Skin epidermis (tissue), 12 donors: ENCODE measurements at regions not wholly inside any gene's neighbourhood (a gene's known extent, or its start where the extent isn't known, plus 50 kb on each side); places are given as distances from the start of the nearest gene placed in this dataset.
A peak's percentile ranks its signal among the peaks of the same experiment; 100 is the strongest.

Experiments used
- H3K27ac ChIP-seq, 21 experiments: fragments of 200-600 bp; sonication (generic) in 11 of 21; one replicate each; pipeline ENCODE4 v1.5.0; 2020; ENCODE audit warnings: mild to moderate bottlenecking in 3 of 21, inconsistent platforms in 2 of 21, moderate library complexity in 2 of 21
- H3K4me3 ChIP-seq, 7 experiments: fragments of 200-600 bp; sonication (generic) in 2 of 7; one replicate each; pipeline ENCODE4 v1.5.0; 2020; ENCODE audit warnings: inconsistent platforms in 2 of 7, mild to moderate bottlenecking in 2 of 7, moderate library complexity in 1 of 7

DNA sequence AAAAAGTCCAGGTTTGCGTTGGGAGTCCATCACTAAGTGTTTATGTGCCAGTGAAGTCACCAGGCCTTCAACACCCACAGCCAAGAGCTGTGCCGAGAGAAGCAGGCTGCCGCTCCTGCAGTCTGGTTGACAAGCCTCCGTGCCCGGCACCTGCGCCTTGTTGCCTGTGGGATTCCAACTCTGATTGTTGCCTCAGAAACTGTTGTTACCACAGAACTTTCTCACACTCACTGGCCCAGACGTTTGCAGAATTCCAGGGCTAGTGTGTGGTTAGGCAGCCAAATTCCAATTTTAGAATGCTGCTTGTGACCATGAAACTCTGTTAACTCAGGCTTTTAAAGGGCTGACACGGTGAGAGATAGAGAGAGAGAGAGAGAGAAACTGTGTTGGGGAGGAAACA is 119.5 kb upstream of the LIMCH1 start:
- no peak overlapping the region for H3K4me3 ChIP-seq
- no peak overlapping the region for H3K27ac ChIP-seq

DNA sequence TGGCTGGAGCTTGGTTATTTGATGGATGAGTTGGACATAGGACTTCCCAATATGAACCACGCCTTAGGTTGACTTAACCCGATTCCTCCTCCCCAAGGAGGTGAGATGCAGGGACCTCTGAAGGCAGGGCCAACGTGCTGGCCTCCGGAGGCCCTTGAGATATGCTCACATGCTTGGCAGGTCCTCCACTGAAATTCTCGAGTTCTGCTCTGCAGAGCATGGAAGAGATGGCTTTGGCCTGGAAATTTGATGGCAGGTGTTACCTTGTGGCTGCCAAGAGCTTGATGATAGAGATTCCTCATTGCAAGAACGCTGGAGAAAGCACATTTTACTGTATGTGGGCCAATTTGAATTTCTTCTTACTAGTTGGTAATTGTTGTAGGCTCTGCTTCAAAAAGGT is 117.4 kb upstream of the LIMCH1 start:
- no peak overlapping the region for H3K27ac ChIP-seq
- H3K4me3 ChIP-seq: no peak overlapping the region

GRCh38 chr4:41423117-41423516 is 114.8 kb upstream of the LIMCH1 start:
- Histone ChIP-seq H3K27ac (no peak overlapping the region), H3K4me3 (no peak overlapping the region)

GRCh38 chr4:41424522-41424921 is 113.4 kb upstream of the LIMCH1 start:
- H3K27ac ChIP-seq: no peak overlapping the region

DNA sequence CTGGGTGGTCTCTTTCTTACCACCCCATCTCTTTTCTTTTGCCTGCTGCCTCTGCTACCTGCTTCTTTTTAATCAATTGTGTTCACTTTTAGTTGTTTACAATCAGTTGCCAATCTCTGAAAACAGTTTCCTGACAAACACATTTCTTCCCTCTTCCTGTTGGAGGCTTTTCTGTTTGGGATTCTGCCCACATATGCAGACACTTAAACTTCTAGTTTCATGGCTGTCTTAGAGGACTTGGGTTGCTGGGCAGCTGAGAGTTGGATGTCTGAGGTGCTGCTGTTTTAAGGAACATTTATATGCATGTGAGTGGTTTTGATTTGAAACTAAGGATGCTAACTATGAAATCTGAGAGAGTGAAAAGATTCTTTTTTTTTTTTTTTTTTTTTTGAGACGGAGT is 112.3 kb upstream of the LIMCH1 start:
- no peak overlapping the region for H3K27ac ChIP-seq

More at GRCh38 chr4:41424522-41424921, 113.4 kb upstream of the LIMCH1 start:
- no peak overlapping the region for H3K4me3 ChIP-seq

GRCh38 chr4:41426539-41426938 is 111.4 kb upstream of the LIMCH1 start:
- Histone ChIP-seq H3K4me3 (no peak overlapping the region), H3K27ac (no peak overlapping the region)

More for the DNA sequence above, 112.3 kb upstream of the LIMCH1 start:
- no peak overlapping the region for H3K4me3 ChIP-seq

GRCh38 chr4:41427306-41427882 is 110.6 kb upstream of the LIMCH1 start:
- Histone ChIP-seq H3K4me3 (no peak overlapping the region), H3K27ac (no peak overlapping the region)

DNA sequence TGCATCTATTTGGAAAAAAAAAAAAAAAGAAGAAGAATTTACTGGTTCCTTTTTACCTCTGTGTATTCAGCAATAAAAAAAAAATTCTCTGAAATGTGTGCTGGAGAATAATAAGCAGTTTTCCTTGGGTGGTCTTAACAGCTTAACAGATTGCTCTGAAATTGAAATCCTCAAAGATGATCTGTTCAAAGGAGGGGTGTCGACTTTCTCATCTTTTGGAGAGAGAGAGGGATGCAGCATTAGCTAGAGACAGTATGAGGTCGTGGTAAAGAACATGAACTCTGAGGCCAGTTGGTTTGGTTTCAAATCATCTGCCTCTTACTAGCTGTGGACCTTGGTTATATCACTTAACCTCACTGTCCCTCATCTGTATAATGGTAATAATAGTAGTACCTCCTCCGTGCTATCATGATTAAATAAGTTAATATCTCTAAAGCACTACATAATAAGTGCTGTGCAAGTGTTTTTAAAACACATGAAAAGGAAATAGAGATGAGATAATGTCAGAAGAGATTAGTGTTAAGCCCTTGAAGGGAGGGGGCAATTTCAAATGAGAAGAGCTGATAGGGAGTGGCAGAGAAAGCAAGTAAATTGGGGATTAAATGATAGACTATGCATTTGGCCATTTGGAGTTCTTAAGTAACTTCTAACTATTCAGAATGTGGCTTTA is 109.9 kb upstream of the LIMCH1 start:
- Histone ChIP-seq H3K27ac (no peak overlapping the region), H3K4me3 (no peak overlapping the region)

DNA sequence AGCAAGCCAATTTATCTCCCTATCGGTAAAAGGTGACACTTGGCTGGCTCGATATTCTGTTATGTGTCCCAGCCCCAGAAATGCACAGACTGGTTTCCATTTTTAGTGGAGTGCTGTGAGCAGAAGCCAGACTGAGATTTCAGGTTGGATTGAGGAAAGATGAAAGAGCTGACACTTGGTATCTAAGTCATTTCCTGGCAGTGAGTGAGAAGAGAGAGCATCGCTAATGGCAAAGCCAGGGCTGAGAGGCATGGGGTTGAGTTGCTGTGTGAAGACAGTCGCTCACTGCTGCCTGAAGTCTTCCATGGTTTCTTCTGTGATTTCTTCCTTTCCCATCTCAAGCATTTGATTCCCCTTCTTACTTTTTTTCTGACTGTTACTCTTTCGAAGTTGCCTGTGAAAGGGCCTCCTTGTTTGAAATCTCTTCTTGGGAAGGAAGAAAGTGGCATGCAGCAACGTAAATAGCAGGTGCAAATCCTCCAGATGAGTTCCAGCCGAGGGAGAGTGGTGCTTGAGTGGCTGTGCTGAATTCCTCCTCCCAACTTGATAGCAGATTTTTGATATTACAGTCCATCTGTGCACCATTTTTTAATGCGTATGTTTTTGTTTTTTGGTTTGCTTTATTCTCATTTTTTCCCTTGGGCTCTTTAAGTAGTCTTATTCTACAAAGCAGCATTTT is 109.2 kb upstream of the LIMCH1 start:
- H3K27ac ChIP-seq: no peak overlapping the region
- H3K4me3 ChIP-seq: no peak overlapping the region

DNA sequence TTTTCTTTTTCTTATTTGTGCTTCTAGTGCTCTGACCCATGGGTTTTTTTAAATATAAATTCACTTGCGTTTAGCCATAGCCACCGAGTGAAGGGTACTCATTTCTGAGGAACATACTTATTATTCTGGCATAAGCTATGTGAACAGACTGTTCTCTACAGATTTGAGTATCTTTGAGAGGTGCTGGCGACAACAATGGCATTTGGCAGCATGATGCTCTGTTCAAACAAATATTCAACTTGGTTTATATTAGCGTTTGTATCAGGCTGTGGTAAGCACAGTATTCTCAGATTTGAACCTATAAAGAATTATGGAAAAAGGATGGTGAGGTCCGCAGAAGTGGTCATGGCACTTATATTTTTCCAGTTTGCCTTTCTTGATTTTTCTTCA is 108.7 kb upstream of the LIMCH1 start:
- Histone ChIP-seq H3K4me3 (no peak overlapping the region), H3K27ac (no peak overlapping the region)

DNA sequence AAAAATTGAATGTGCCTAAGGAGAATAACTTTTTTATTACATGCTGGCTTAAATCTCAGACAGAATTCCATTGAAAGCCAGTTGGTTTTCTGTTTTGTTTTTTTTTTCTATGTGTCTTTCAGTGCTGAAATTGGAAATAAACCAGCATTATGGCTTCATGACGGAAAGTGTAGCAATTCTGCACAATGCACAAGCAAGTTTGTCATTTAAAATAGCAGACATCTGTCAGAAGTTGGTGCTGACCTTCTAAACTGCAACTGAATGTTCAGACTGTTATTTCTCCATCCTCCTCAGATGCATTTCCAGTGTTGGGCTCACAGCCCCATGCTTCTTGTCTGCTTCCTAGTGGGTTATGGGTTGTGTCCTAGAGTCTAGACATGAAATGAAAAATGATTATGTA is 107.2 kb upstream of the LIMCH1 start:
- Histone ChIP-seq H3K4me3 (no peak overlapping the region), H3K27ac (peak overlapping the region in 3 of 21 experiments; percentile 5 to 55 (median 41))

DNA sequence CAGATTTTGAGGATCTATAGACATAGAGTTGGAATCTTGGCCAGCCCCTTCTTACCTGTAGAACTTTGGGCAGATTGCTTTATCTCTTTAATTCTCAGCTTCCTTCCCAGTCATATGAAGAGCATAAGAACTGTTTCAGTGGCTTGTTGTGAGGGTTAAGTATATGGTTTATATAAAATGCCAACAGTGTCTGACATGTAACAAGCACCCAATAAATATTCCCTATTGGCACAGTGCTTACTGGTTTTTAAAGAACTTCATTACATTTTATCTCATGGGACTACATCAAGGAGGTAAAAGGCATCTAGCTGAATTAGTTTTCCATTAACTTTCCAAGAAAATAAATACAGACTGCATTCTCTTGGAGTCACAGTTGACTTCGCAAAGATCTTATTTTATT is 106.7 kb upstream of the LIMCH1 start:
- H3K27ac ChIP-seq: peak overlapping the region in 1 of 21 experiments; percentile 55
- no peak overlapping the region for H3K4me3 ChIP-seq

- H3K4me3 ChIP-seq: no peak overlapping the region
- peak overlapping the region in 2 of 21 experiments; percentile 12 to 14 for H3K27ac ChIP-seq
Observed at GRCh38 chr4:41432219-41432618, 105.7 kb upstream of the LIMCH1 start.

- H3K4me3 ChIP-seq: no peak overlapping the region
- no peak overlapping the region for H3K27ac ChIP-seq
Observed at GRCh38 chr4:41432881-41433280, 105.1 kb upstream of the LIMCH1 start.

DNA sequence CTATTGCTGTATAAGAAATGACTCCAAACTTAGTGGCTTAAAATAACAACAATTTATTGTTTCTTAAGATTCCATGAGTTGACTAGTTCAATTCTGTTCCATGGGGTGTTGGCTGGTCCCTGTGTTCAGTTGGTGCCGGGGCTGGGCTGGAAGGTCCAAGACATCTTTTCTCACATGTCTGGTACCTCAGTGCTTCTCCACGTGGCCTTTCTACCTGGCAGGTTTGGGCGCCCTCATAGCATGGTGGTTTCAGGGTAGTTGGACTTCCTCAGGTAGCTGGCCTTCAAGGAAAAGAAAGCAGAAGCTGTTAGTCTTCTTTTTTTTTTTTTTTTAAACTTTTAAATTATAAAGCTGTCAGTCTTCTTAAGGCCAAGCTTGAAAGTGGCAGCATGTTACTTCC is 104.6 kb upstream of the LIMCH1 start:
- H3K27ac ChIP-seq: no peak overlapping the region

DNA sequence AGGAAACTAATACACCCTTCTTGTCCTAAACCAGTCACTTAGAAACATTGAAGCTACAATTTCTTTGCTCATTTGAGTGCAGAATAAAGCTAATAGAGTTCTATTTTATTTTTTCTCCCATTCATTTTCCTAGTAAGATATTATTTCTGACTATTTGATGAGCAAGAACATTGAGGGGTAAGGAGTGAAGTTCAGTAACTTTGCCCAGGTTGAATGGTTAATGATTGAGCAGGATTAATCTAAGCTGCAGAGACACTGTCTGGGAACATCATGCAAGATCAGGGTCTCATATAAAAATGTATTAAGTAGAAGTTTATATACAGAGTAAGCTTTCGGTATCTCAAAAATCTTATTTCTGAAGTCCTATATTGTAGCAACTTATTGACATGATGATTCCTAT is 102.4 kb upstream of the LIMCH1 start:
- no peak overlapping the region for H3K27ac ChIP-seq
- no peak overlapping the region for H3K4me3 ChIP-seq

More for the DNA sequence above, 104.6 kb upstream of the LIMCH1 start:
- H3K4me3 ChIP-seq: no peak overlapping the region

DNA sequence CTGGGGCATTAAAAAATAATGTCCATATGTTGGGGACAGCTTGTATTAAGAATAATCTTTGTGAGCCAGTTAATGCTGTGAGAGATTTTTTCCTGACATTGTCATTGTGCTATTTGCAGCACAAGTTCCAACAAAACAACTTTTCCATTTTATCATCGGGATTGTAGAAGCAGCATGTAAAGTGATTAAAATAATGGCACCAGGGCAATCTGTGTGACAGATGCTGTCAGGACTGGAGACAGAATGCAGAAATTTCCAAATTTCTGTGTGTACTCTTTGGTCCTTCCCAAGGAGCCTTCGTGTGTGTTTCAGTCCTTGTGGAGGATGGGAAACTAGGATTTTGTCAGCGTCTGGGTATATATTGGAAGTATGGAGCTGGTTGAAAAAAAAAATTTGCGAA is 101.5 kb upstream of the LIMCH1 start:
- H3K27ac ChIP-seq: no peak overlapping the region
- H3K4me3 ChIP-seq: no peak overlapping the region

- Histone ChIP-seq H3K4me3 (no peak overlapping the region), H3K27ac (peak overlapping the region in 6 of 21 experiments; percentile 5 to 43 (median 20))
Observed at GRCh38 chr4:41437111-41437536, 100.8 kb upstream of the LIMCH1 start.

DNA sequence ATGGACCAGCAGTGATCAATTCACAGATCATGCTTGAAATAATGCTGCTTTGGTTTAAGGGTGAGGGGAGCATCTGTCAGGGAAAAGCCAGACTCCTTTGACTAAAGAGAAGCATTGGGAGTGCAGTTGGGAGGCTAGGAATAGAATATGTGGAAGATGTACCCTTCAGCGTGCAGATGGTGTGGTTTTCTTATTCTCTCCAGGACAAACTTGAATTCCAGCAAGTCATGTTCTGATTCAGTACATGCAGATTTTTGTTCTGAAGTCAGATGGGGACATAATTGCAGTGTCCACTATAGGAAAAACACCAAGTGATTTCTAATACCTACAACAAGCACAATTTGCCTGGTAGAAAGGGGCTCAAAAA is 99.0 kb upstream of the LIMCH1 start:
- Histone ChIP-seq H3K27ac (peak overlapping the region in 2 of 21 experiments; percentile 39 to 43), H3K4me3 (no peak overlapping the region)

GRCh38 chr4:41442810-41443209 is 95.1 kb upstream of the LIMCH1 start:
- Histone ChIP-seq H3K27ac (no peak overlapping the region), H3K4me3 (no peak overlapping the region)
